HS-27A (cell line): ENCODE measurements at regions not wholly inside any gene's neighbourhood (a gene's known extent, or its start where the extent isn't known, plus 50 kb on each side); places are given as distances from the start of the nearest gene placed in this dataset.
"Not testable (repeated sequence)": the region's sequence is repeated elsewhere in the genome, so short reads cannot be mapped to it uniquely, and the experiment has no call there.

Source experiments
- DNase-seq: peaks from one replicate; pipeline ENCODE4 v3.0.0-alpha.2; 2012; ENCODE audit warnings: low read depth, missing footprints

GRCh38 chr12:11978726-11979384 lies 91.9 kb upstream of the BCL2L14 start:
- peak; percentile 24 for DNase-seq

- no peak for DNase-seq
Measured at GRCh38 chr12:11980115-11980514, 90.6 kb upstream of the BCL2L14 start.

- DNase-seq = peak; percentile 62
Measured at GRCh38 chr12:11981121-11981733, 89.5 kb upstream of the BCL2L14 start.

- no peak for DNase-seq
Measured at GRCh38 chr12:11984417-11984816, 86.3 kb upstream of the BCL2L14 start.

- DNase-seq = no peak
Measured at GRCh38 chr12:11986165-11986564, 84.6 kb upstream of the BCL2L14 start.

- no peak for DNase-seq
Measured at GRCh38 chr12:11987901-11988300, 82.8 kb upstream of the BCL2L14 start.

GRCh38 chr12:11991604-11992003 lies 79.1 kb upstream of the BCL2L14 start:
- no peak for DNase-seq

- DNase-seq = no peak
Measured at GRCh38 chr12:11992515-11992914, 78.2 kb upstream of the BCL2L14 start.

GRCh38 chr12:11998307-11998943 lies 72.3 kb upstream of the BCL2L14 start:
- DNase-seq = not testable (repeated sequence)

GRCh38 chr12:11998944-11999315 lies 71.8 kb upstream of the BCL2L14 start:
- no peak for DNase-seq

- no peak for DNase-seq
Measured at GRCh38 chr12:12003609-12004008, 67.1 kb upstream of the BCL2L14 start.

- no peak for DNase-seq
Measured at GRCh38 chr12:12004524-12004923, 66.2 kb upstream of the BCL2L14 start.

- peak; percentile 43 for DNase-seq
Measured at GRCh38 chr12:12007001-12007712, 63.6 kb upstream of the BCL2L14 start.

GRCh38 chr12:12007713-12008231 lies 63.0 kb upstream of the BCL2L14 start:
- DNase-seq = no peak

- no peak for DNase-seq
Measured at GRCh38 chr12:12008232-12008850, 62.4 kb upstream of the BCL2L14 start.

- DNase-seq = no peak
Measured at GRCh38 chr12:12008931-12009611, 61.7 kb upstream of the BCL2L14 start.

GRCh38 chr12:12009749-12010276 lies 60.9 kb upstream of the BCL2L14 start:
- not testable (repeated sequence) for DNase-seq

- DNase-seq = no peak
Measured at GRCh38 chr12:12010277-12011039, 60.3 kb upstream of the BCL2L14 start.

GRCh38 chr12:12011880-12012260 lies 58.9 kb upstream of the BCL2L14 start:
- no peak for DNase-seq

GRCh38 chr12:12015073-12015685 lies 55.6 kb upstream of the BCL2L14 start:
- DNase-seq = no peak
